Keratinocyte (primary cell): ENCODE measurements at regions not wholly inside any gene's neighbourhood (a gene's known extent, or its start where the extent isn't known, plus 50 kb on each side); places are given as distances from the start of the nearest gene placed in this dataset.
A peak's percentile ranks its signal among the peaks of the same experiment; 100 is the strongest.

ENCODE experiments used
- DNase-seq: peaks from one replicate; pipeline ENCODE4 v3.0.0-alpha.2; 2011; ENCODE audit warnings: low read depth, missing footprints, low spot score
- FAIRE-seq: peaks from 2 replicates; lab custom pipeline; 2011; peaks lifted over from hg19 to GRCh38; lab: Jason Lieb, UNC
- H2AFZ ChIP-seq: 2 replicates; pipeline ENCODE4 v1.6.0; 2012; ENCODE audit warnings: low read length, control low read depth, inconsistent platforms; ENCODE audit not compliant: control insufficient read depth
- H3K27ac ChIP-seq: 2 replicates; pipeline ENCODE4 v1.5.1; 2011; ENCODE audit warnings: low read length; ENCODE audit not compliant: control insufficient read depth, insufficient read depth
- H3K27me3 ChIP-seq: 3 replicates; pipeline ENCODE4 v1.6.0; 2011; ENCODE audit warnings: low read length; ENCODE audit not compliant: control insufficient read depth, insufficient read depth; ENCODE audit errors: extremely low read depth
- H3K36me3 ChIP-seq, 2 experiments: 2 replicates in 1 of 2; 3 replicates in 1 of 2; pipeline ENCODE4 v1.5.1; 2011; ENCODE audit warnings: low read length in 2 of 2, mild to moderate bottlenecking in 1 of 2; ENCODE audit not compliant: control insufficient read depth in 2 of 2, insufficient read depth in 2 of 2; ENCODE audit errors: extremely low read depth in 1 of 2
- H3K4me1 ChIP-seq: 3 replicates; pipeline ENCODE4 v1.5.1; 2011; ENCODE audit warnings: low read length; ENCODE audit not compliant: control insufficient read depth, insufficient read depth; ENCODE audit errors: extremely low read depth
- H3K4me2 ChIP-seq: 3 replicates; pipeline ENCODE4 v1.6.0; 2011; ENCODE audit warnings: low read depth, low read length; ENCODE audit not compliant: control insufficient read depth, insufficient read depth; ENCODE audit errors: extremely low read depth
- H3K4me3 ChIP-seq, 3 experiments: fragments of 200-600 bp in 1 of 3; sonication (generic) in 1 of 3; 2 replicates in 2 of 3; 3 replicates in 1 of 3; pipeline ENCODE4 v1.5.1; 2011 to 2016; ENCODE audit warnings: low read length in 3 of 3, mild to moderate bottlenecking in 3 of 3, control low read depth in 2 of 3, inconsistent platforms in 1 of 3, low read depth in 1 of 3, mixed read lengths in 1 of 3, mixed run types in 1 of 3, moderate library complexity in 1 of 3; ENCODE audit not compliant: control insufficient read depth in 2 of 3, insufficient read depth in 2 of 3; ENCODE audit errors: extremely low read depth in 1 of 3
- H3K79me2 ChIP-seq: 2 replicates; pipeline ENCODE4 v1.6.0; 2012; ENCODE audit warnings: low read length; ENCODE audit not compliant: control insufficient read depth, insufficient read depth
- H3K9ac ChIP-seq: 3 replicates; pipeline ENCODE4 v1.6.0; 2011; ENCODE audit warnings: low read length; ENCODE audit not compliant: control insufficient read depth, insufficient read depth; ENCODE audit errors: extremely low read depth
- H3K9me1 ChIP-seq: 3 replicates; pipeline ENCODE4 v1.6.0; 2011; ENCODE audit warnings: low read length; ENCODE audit not compliant: control insufficient read depth, insufficient read depth; ENCODE audit errors: extremely low read depth
- H3K9me3 ChIP-seq: 2 replicates; pipeline ENCODE4 v1.5.1; 2012; ENCODE audit warnings: low read depth, low read length; ENCODE audit not compliant: control insufficient read depth
- H4K20me1 ChIP-seq: 3 replicates; pipeline ENCODE4 v1.6.0; 2011; ENCODE audit warnings: low read length; ENCODE audit not compliant: control insufficient read depth, insufficient read depth; ENCODE audit errors: extremely low read depth
- EZH2 ChIP-seq: IDR thresholded peaks from one replicate; pipeline ENCODE4 v1.6.1; 2012; ENCODE audit warnings: inconsistent platforms, mild to moderate bottlenecking, low read length, moderate library complexity
- dilution Hi-C: fragments of 300-500 bp; cut with MboI; formaldehyde crosslinking; loops from one replicate; pipeline ENCODE4 v1.7.0; 2020; ENCODE audit warnings: low sequenced_read_pairs; ENCODE audit not compliant: extremely low pct_ligation_motif_present
- TF ChIP-seq, protein P1 (sequence below), 3 experiments: IDR thresholded peaks in 1 of 3; conservative IDR thresholded peaks in 1 of 3; optimal IDR thresholded peaks in 1 of 3; 2 replicates in 2 of 3; 3 replicates in 1 of 3; pipeline versions ENCODE3 to v1.5.1; 2011; ENCODE audit warnings: low read length in 3 of 3, mild to moderate bottlenecking in 3 of 3, moderate library complexity in 2 of 3, control low read depth in 1 of 3, inconsistent platforms in 1 of 3; ENCODE audit not compliant: insufficient read depth in 2 of 3; ENCODE audit errors: extremely low read depth in 1 of 3

DNA sequence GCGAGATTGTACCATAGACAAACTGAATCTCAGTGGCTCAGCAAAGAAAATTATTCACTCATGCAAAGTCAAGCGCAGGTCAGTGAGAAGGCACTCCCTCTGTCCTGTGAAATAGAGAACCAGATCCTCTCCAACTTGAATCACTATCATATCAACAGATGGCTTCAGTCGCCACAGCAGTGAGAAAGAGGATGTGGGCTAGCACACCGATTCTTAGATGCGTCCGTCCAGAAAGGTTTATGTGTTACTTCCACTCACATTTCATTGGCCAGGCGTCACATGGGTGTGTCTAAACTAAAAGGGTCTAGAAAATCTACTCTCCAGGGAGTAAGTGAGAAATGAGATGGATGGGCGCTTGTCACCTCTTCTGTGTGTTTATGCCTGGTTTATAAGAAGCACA is 141.6 kb upstream of the KBTBD8 start:
- TF ChIP-seq, protein P1, sequence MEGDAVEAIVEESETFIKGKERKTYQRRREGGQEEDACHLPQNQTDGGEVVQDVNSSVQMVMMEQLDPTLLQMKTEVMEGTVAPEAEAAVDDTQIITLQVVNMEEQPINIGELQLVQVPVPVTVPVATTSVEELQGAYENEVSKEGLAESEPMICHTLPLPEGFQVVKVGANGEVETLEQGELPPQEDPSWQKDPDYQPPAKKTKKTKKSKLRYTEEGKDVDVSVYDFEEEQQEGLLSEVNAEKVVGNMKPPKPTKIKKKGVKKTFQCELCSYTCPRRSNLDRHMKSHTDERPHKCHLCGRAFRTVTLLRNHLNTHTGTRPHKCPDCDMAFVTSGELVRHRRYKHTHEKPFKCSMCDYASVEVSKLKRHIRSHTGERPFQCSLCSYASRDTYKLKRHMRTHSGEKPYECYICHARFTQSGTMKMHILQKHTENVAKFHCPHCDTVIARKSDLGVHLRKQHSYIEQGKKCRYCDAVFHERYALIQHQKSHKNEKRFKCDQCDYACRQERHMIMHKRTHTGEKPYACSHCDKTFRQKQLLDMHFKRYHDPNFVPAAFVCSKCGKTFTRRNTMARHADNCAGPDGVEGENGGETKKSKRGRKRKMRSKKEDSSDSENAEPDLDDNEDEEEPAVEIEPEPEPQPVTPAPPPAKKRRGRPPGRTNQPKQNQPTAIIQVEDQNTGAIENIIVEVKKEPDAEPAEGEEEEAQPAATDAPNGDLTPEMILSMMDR (optimal IDR thresholded peaks at IDR 0.05 in 1 of 3, IDR thresholded peaks at IDR 0.05 in 1 of 3, conservative IDR thresholded peaks at IDR 0.05 in 1 of 3; ENCODE audit: extremely low read depth in 1 of 3, insufficient read depth in 2 of 3, low read length in 3 of 3), result no peak
- TF ChIP-seq EZH2, result no peak
- H3K9me3 ChIP-seq, result no peaks in the 10 kb centered on the region
- dilution Hi-C loops, result no loop called here
- no peaks in the 10 kb centered on the region for H3K9me1 ChIP-seq
- H3K36me3 ChIP-seq, result no peaks in the 10 kb centered on the region
- H3K4me1 ChIP-seq, result no peaks in the 10 kb centered on the region
- H3K27ac ChIP-seq, result no peak overlapping the region
- no peak overlapping the region for H3K9ac ChIP-seq
- H3K79me2 ChIP-seq, result no peaks in the 10 kb centered on the region
- FAIRE-seq (no peak), DNase-seq (no peak)
- H3K4me2 ChIP-seq, result no peak overlapping the region
- no peaks in the 10 kb centered on the region for H3K27me3 ChIP-seq
- no peaks in the 10 kb centered on the region for H4K20me1 ChIP-seq
- no peak overlapping the region for H2AFZ ChIP-seq
- no peak overlapping the region for H3K4me3 ChIP-seq

DNA sequence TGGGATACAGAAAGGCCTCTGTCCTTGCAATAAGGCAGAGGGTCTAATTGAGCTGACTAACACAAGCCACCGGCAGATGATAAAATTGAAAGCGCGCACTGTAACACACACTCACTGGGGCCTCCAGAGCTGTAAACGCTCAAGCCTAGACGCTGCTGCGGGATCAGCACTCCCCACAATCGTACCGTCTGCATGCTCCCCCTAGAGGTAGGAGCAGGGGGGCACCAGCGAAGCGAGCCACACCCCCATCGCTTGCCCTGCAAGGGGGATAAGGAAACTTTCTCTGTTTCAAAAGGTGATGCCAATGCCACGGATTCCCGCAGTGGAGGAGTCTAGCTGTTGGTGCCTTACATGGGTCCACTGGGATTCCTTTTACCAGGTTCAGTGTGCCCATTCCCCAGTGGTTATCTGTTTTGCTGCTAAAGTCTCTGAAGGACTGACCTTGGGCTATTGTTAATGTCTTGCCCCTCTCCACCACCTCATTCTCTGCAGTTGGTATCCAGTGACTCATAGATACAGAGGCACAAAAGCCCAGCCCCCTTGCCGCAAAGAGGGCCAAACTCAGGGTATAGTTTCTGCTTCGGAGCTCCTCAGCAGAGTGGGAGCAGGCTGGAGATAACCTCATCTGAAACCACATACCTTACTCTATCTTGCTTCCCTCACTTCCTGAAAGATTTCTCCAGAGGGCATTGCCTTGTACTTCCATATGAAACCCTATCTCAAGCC is 139.3 kb upstream of the KBTBD8 start:
- FAIRE-seq, result no peak
- Histone ChIP-seq H4K20me1 (no peaks in the 10 kb centered on the region), H3K79me2 (no peaks in the 10 kb centered on the region), H3K9me3 (no peaks in the 10 kb centered on the region), H3K9me1 (no peaks in the 10 kb centered on the region), H3K4me3 (no peak overlapping the region), H3K9ac (no peak overlapping the region), H3K27me3 (no peaks in the 10 kb centered on the region), H3K4me2 (no peak overlapping the region), H2AFZ (no peak overlapping the region), H3K4me1 (no peaks in the 10 kb centered on the region), H3K27ac (no peak overlapping the region), H3K36me3 (no peaks in the 10 kb centered on the region)
- DNase-seq, result no peak
- dilution Hi-C loops, result no loop called here
- TF ChIP-seq, protein P1 (optimal IDR thresholded peaks at IDR 0.05 in 1 of 3, IDR thresholded peaks at IDR 0.05 in 1 of 3, conservative IDR thresholded peaks at IDR 0.05 in 1 of 3; ENCODE audit: extremely low read depth in 1 of 3, insufficient read depth in 2 of 3, low read length in 3 of 3), result peak in 1 of 3 experiments; percentile 4
- TF ChIP-seq EZH2, result no peak
